UCSD-AML1 (cell line): ENCODE measurements at regions not wholly inside any gene's neighbourhood (a gene's known extent, or its start where the extent isn't known, plus 50 kb on each side); places are given as distances from the start of the nearest gene placed in this dataset.
"Not testable (repeated sequence)": the region's sequence is repeated elsewhere in the genome, so short reads cannot be mapped to it uniquely, and the experiment has no call there.

Source experiments
- DNase-seq: peaks from one replicate; lab custom pipeline; 2025; ENCODE audit not compliant: unreplicated experiment; lab: John Stamatoyannopoulos, UW

GRCh38 chr17:15802917-15803316 is 70.8 kb downstream of the TBC1D26 start:
- not testable (repeated sequence) for DNase-seq

DNA sequence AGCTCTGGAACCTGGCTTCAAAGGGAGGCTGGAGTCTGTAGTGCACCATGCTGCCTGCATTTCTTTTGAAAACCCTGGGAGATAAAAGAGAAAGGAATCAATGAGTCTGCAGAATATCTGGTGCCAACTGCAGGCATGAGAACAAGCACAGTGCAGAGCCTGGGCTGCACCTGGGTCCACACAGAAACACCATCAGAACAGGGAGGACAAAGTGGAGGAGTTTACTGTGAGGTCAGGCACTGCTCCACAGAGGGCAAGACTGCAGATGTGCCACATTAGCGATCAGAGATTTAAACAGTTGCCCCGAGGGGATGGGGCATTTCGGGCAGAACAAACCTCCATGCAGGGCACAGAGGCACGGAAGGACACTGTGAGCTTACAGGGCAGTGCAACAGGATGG is 74.7 kb downstream of the TBC1D26 start:
- DNase-seq: not testable (repeated sequence)

DNA sequence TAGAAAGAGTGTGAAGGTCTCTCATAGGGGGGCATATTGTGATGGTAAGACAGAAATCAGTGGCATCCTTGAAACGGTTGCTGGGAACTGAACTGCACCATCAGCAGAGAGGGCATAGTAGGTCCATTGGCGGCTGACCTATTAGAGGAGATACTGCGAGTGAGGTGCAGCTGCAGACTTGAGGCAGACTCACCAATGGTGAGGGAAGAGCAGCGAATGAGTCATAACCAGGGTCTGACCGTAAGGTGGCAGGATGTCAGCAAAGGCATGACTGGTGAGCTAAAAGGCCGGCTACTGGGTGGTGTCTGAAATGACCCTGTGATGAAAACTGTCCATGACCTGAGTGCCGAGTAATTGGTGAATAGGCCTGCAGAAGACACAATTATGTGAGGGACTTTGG is 81.3 kb downstream of the TBC1D26 start:
- not testable (repeated sequence) for DNase-seq

DNA sequence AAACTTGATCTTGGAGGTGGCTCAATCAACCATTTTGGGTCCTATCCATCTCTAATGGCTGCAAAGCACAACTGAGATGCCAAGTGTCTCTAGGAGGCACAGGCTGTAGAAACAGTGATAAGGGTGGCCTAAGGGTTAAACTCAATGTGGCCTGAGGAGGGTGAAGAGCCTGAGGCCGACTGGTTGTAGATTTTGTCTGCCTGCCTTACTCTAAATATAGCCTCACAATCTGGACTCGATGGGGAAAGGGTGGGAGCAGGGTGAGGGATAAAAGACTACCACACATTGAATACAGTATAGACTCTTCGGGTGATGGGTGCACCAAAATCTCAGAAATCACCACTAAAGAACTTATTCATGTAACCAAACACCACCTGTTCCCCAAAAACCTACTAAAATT is 81.9 kb downstream of the TBC1D26 start:
- not testable (repeated sequence) for DNase-seq

DNA sequence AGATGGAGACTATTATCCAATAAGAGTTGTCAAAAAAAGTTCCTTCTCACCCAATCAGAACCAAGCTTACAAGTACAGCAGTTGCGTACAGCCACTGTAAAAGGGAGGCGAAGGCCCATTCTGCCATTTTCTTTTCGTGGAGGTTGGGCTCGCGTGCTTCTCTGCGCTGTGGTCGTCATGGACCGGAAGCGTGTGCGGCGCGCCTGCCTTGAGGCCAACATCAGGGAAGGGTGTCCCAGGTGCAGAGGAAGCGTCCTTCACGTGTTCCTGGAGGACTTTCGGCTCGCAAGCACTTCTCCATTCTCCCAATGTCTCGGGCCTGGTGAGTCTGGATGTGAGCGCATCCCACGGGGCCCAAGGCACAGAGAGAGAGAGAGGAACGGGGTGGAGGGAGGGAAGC is 85.8 kb downstream of the TBC1D26 start:
- DNase-seq: not testable (repeated sequence)

- DNase-seq: not testable (repeated sequence)
These were observed 90.2 kb downstream of the TBC1D26 start for GRCh38 chr17:15822280-15822679.

DNA sequence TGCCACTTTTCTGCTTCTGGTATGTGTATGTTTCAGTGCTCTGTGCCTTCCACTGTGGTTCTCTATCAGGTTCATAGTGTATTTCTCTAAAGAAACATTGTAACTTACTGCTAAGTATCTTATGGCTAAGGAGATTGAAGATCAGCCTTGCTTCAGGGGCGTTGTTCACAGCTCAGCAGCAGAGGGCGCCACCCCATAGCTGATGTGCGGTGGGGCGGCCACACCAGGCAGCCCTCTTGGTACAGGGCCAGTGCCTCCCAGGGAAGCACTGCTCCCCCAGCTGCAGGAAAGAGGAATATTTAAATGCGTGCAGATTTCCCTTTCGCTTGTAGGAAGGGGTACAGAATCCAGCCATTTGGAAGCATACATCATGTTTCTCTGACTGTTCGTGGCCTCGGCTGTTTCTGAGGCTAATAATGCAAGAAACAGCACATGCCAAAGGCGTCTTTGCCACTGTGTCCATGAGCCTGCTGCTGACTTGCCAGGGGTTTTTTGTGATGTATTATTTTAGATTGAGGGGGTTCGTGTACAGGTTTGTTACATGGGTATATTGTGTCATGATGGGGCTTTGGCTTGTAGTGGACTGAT is 96.7 kb downstream of the TBC1D26 start:
- DNase-seq: peak; percentile 78

- not testable (repeated sequence) for DNase-seq
These were observed 98.1 kb downstream of the TBC1D26 start for GRCh38 chr17:15830221-15830620.

- not testable (repeated sequence) for DNase-seq
These were observed 99.1 kb downstream of the TBC1D26 start for GRCh38 chr17:15831182-15831581.

GRCh38 chr17:15832921-15833480 is 100.9 kb downstream of the TBC1D26 start:
- not testable (repeated sequence) for DNase-seq

DNA sequence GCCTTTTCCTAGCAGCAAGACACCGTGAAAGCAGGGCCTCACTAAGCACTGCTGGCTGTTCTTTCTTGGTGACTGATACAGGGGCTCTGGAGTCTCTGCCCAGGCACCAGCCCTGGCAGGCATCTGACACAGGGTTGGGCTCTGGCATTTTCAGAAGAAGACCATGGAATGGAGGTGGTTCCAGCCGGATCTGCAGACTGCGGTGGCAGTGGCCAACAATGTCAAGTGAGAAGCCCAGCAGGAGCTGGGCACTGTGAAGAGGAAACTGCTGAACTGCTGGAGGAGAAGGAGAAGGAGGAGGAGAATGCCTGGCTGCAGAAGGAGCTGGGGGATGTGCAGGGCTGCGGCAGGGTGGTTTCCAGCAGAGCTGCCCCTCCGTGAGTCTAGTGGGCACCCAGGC is 101.8 kb downstream of the TBC1D26 start:
- not testable (repeated sequence) for DNase-seq

GRCh38 chr17:15835481-15835880 is 103.4 kb downstream of the TBC1D26 start:
- not testable (repeated sequence) for DNase-seq

- not testable (repeated sequence) for DNase-seq
These were observed 104.3 kb downstream of the TBC1D26 start for GRCh38 chr17:15836249-15836982.

GRCh38 chr17:15836991-15837390 is 104.9 kb downstream of the TBC1D26 start:
- not testable (repeated sequence) for DNase-seq

DNA sequence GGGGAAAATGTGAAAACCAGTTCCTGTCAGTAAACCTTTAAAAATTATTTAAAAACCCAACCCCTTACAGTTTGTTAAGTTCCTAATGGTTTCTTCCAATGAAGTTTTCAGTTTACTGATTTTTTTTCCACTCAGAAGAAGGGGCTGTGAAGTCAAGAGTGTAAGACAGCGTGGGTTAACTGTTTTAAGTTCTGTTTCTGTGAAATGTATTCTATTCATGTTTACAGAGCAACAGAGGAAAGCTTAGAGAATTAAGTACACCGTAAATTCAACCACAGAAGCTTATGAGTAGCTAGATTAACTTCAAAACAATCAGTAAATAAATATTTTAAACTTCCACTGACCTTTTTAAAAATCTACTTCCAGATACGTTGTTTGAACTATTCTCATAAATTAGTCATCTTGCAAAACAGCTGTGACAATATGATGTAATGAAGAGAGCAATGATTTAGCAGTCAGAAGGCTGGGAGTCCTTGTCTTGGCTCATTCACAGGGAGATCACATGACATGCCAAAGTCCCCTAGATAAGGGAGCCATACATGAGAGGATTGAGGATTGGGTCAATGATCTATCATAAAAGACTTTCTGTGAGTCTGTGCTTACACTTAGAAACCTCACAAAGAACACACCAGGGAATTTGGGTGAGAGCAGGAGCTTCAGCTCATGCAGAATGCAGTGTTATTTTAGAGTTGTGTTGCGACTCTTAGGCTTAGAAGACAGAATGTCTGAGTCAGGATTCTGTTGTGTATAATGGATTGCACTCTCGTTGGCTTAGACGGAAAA is 97.3 kb upstream of the ADORA2B start:
- not testable (repeated sequence) for DNase-seq

GRCh38 chr17:15849054-15849453 is 95.9 kb upstream of the ADORA2B start:
- peak; percentile 65 for DNase-seq

GRCh38 chr17:15850071-15850470 is 94.9 kb upstream of the ADORA2B start:
- not testable (repeated sequence) for DNase-seq

DNA sequence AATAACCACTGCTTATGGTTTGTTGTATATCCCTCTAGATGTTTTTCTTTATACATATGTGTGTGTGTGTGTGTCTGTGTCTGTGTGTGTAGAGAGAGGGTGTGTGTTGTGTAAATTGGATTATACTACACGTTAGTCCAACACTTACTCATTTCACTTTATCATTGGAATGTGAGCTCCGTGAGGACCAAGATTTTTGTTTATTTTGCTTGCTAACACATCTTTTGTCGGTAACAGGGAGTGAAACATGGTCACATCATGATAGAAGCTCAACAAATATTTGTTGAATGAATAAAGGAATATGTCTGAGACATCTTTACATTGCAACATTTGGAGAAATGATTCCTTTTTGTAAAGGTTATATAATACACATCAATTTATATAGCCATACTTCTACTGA is 94.2 kb upstream of the ADORA2B start:
- not testable (repeated sequence) for DNase-seq

DNA sequence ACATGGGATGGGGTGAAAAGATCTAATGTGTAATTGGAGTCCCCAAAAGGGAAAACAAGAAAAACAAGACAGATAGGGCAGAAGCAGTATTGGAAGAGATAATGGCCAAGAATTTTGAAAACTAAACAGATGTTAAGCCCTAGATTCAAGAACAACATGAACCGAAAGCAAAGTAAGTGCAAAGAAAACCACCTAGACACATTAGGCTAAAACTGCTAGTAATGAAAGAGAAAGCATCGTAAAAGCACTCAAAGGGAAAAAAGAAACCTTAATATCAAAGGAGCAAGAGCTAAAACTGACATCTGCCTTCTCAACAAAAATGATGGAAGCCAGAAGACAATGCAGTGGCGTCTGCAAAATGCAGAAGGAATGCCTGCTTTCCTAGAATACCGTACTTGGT is 92.1 kb upstream of the ADORA2B start:
- DNase-seq: not testable (repeated sequence)

GRCh38 chr17:15856191-15856590 is 88.7 kb upstream of the ADORA2B start:
- not testable (repeated sequence) for DNase-seq

- not testable (repeated sequence) for DNase-seq
These were observed 88.2 kb upstream of the ADORA2B start for GRCh38 chr17:15856745-15857144.
